ENCODE measurements at regions not wholly inside any gene's neighbourhood (a gene's known extent, or its start where the extent isn't known, plus 50 kb on each side); places are given as distances from the start of the nearest gene placed in this dataset.

DNA sequence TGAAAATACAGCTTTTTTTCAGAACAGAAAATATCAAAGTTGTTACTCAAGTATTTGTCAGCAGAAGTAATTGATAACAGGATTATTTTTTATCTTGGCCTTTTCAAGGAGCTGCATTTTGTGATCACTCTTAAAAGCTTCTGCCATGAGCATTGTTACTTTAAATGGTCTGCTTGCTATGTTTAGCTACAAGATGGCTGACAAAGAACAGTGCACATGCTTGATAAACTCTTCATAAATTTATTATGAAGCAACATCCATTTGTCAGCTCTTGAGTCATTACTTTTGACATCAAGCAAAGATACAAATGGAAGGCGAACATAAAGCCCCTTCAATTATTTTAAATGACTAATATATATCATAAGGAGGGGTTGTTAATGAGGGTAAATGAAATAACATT is 205.4 kb upstream of the RPS6KA3 start:
- no peak for DNase-seq (ENCODE audit: low read depth)

DNA sequence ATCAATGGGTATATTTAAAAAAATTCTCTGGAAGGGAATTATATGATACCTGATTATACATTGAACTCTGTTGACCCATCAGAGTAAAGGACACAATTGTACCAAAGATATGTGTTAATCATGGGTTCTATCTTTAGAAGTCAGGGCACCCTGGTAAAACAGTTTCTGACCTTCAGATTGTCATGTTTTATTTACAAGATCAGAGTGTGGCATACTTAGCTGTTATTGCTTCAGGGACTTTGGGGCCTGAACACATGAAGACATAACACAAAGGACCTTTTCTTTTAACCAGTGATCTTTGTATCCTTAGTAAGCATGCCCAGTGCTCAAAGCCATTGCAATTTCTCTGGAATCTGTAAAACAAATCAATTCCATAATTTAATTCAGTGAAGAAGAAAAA is 204.8 kb upstream of the RPS6KA3 start:
- DNase-seq (ENCODE audit: low read depth): no peak

DNA sequence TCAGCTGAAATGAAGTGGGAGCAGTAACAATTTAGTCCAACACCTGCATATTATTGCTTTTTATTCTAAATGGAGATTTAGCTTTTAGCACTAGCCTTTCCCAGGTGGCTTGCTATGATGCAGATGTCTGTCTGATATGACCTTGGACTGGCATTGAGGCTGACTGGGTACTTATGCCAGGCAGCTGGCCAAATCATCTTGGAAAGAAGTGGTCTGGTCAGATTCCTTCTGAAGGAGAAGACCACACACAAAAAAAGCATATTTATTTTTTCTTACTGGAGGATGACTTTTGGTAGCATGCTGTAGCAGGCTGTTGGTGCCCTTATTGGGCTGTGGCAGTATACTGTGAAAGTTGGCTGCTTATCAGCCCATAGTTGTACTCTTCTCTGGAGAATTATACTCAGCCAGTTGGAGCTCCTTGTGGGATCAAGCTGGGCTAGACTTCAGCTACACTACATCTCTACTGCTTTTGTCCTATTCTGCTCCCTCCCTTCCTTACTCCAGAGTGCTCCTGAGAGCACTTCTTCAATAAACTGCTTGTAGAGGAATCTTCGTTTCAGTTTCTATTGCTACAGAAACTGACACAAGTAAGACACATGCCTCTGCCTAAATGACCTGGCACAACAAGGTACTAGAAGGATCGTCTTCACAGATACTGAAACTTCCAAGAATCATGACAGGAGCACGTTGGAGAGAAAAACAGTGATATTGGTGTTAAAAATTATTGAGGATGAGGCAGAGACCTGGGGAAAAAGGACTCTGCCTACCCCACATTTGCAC is 196.8 kb upstream of the RPS6KA3 start:
- DNase-seq (ENCODE audit: low read depth): no peak

DNA sequence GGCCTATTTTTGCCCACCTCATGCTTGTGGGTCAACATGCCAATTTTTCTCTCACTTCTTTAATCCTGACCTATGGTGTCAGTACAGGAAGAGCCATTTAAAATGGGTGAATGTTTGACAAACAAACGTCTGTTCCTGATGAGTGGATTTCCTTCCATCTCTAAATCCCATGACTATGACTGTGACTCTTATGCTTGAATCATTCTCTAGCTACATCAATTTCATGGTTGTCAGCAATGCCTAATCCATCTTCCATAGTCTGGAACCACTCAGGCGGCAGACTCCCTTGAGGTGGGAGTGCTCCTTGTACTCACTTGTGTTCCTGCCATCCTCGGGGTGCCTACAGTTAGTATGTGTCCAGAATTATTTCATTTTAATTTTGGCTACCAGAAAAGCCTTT is 194.9 kb upstream of the RPS6KA3 start:
- no peak for DNase-seq (ENCODE audit: low read depth)

DNA sequence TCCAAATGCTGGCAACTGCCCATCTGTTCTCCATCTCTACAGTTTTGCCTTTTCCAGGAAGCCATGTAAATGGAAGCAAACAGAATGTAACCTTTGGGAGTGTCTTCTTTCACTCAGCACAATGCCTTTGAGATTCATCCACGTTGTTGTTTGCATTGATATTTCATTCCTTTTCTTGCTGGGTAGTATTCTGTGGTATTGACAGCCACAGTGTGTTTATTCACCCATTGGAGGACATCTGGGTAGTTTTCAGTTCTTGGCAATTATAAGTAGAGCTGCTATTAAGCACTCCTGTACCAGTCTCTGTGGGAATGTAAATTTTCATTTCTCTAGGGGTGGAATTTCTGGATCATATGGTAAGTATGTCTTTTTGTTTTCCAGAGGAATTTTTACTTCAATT is 194.3 kb upstream of the RPS6KA3 start:
- no peak for DNase-seq (ENCODE audit: low read depth)

DNA sequence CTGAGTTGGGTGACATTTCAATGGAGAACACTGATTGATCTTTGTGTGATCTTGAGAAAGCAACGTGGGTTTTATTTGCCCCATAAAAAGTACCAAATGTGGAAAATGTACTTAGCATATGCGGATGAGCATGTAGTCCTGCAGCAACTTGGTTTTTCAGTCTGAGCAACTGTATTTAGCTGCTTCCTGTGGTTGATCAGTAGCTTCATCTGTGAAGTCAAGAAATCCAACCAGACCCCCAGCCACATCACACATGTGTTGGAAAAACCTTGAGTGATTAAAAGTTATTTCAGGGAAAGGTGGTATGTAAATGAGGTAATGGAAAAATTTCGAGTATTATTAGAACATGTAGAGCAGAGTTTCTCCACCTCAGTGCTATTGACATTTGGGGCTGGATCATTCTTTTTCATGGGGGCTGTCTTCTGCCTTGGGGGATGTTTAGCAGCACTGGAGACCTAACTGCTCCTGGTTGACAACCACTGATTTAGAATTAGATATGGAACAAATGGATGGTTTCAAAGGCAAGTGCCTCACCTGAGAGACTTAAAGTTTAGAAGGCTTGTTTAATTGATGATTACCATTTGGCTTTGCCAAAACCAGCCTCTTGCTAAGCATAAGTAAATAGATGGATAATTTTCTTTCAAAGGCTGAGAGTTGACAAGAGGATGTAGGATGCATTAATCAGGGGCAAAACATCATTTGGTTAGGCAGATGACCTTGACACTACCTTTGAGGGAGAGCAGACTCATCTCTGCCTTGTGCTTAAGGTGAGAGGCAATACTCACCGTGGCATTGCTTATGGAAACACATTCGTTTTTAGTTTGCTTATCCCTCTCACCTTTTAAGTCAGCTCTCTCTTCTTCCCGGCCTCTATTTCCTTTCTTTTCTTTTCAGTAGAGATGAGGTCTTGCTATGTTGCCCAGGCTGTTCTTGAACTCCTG is 193.0 kb upstream of the RPS6KA3 start:
- no peak for DNase-seq (ENCODE audit: low read depth)

DNA sequence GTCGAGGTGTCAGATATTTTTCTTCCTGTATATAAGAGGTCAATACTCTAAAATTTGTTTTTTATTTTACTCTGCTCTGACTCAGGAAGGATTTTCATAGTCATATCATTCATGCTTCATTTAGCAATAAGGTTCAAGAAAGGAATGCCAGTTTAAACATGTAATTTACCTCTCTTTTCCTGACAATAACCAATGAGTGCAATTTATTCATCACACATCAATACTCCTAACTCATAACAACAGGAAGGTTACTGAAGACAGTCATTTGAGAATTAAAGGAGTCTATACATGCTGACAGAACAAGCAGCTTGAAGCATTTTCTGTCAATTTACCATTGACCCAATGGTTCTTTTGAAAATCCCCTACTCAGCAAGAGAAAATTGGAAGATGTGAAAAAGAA is 190.3 kb upstream of the RPS6KA3 start:
- no peak for DNase-seq (ENCODE audit: low read depth)

DNA sequence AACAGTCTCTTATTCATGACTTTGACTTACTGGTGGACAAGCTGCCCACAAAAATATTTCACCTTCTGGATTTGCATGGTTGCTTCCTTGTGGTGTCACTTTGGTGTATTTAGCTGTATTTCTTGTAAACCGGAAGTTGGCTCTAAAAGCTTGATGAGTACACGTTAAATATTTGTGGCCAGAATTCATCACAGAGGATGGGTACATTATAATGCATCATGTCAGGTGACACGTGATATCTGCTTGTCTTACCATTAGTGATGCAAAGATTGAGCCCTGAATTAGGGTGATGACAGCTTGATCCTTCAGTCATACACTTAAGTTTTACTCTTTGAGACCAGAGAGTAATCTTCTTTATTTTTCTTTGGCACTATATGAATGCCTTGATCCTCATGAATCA is 188.3 kb upstream of the RPS6KA3 start:
- DNase-seq (ENCODE audit: low read depth): no peak

DNA sequence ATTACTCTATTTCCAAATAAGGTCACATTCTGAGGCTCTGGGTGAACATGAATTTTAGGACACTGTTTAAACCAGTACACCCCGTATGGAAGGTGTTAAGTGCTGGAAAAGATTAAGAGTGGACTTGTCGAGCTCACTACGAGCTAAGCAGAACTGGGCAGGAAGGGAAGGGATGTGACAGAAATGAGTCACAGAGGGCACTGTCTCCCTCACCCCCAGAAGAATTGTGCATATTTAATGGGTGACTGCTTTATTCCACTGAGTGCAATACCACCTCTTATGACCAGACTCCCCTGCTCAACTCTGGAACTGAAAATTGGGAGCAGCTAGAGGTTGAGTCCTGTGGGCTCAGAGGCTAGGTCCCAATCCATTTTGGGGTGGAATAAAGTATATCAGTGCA is 187.4 kb upstream of the RPS6KA3 start:
- DNase-seq (ENCODE audit: low read depth): no peak

DNA sequence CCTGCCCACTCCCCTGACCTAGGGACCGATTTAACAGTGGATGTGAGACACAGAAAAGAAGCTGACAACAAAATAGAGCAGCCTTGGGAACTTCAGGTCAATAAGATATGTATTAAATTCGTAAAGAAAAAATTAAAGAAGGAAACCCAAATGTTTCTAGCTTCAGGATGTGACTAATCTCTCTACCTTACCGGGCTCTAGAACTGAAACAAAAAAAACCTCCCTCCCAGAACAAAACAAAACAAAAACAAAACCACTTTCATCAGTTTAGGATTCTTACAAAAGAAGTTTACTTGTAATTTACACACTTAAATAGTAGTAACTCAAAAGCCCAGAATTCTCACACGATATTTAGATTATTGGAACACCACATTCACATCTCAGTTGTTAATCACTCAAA is 185.8 kb upstream of the RPS6KA3 start:
- no peak for DNase-seq (ENCODE audit: low read depth)

DNA sequence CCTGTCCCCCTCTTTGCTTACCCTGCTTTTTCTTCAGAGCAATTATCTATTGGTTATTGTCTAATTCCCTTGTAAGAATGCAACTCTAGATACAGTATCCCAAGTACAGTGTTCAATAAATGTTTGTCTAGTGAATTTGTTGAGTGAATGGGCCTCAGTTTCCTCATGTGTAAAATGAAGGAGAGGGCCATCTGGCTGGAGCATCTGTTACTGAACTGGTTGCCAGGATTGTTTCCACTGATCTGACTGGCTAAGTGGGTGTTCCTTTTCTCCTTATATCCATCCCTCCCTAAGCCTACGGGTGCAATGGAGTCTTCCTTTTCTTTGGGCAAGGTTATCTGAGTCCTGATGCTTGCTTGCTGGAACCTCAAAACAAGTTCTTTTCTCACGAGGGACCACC is 185.2 kb upstream of the RPS6KA3 start:
- no peak for DNase-seq (ENCODE audit: low read depth)

DNA sequence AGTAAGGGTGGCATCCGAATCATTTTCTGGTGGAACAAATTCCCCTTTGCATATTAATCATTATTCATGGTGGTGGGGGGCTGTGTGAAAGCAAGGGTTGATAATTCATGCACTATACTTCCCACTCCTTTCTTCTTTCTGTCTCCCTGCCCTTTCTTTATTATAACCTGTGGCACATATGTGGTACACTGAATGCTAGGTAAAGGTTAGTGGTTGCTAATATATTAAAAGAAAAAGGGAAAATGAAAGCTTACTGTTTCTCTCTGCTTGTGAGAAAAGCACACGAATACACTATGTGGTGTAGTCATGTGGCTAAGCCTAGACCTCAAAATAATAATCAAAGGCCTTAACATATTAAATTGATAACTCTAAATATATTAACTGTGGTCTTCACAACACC is 178.4 kb upstream of the RPS6KA3 start:
- DNase-seq (ENCODE audit: low read depth): no peak

DNA sequence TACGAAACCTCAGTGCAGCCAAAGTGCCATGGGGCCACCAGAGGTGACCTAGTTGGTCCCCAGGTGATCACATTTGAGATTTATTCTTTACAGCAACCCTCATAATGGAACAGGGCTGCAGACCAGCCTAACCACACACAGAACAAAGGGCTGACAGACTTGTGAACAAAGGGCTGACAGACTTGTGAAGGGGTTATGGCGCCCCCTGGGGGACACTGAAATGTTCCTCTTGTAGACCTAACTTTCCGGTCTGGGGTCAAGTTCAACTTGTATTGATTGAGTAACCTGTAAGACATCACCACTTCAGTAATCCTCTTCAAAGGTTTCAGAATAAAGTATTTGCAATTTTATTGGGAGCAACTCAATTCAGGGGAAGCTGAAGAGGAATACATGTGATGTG is 175.9 kb upstream of the RPS6KA3 start:
- DNase-seq (ENCODE audit: low read depth): peak; percentile 72

DNA sequence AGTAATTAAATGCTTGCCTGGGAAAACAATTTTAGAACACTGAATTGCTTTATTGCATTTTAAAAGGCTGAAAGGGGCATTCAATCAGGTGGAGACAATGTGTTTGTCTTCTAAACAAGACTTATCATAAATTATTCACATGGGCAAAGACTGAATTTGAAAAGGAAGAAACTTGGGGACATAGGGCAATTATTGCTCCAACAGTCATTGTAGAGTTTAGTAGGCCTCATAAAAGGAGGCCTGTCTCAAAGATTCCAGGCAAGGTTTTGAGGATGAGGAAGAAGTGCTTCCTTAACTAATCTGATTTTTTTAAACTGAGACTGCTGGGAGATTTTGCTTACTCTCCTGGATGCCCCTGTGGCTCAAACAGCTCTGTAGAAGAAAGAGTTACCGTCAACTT is 174.4 kb upstream of the RPS6KA3 start:
- no peak for DNase-seq (ENCODE audit: low read depth)

DNA sequence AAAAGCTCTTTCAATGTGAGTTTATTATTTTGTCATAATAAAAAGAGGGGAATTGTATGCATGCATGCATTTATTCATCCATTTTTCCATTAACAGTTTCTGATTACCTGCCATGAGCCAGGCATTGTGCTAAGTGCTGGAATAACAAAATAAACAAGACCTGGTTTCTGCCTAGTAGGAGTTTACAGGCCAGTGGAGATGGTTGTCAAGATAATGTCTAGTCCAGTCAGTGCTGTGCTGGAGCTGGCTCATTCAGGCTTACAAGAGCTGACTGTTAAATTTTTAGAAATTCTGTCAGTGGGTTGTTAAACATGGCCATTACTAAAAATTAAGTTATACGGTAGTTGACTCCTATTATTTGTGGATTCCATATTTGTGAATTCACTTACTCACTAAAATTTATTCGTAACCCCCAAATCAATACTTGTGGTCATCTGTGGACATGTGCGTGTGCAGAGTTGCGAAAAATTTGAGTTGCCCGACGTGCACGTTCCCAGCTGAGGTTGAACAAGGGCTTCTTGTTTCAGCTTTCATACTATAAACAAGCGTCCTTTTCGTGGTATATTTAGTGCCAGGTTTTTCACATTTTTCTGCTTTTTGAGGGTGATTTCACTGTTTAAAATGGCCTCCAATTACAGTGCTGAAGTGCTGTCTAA is 172.3 kb upstream of the RPS6KA3 start:
- no peak for DNase-seq (ENCODE audit: low read depth)

DNA sequence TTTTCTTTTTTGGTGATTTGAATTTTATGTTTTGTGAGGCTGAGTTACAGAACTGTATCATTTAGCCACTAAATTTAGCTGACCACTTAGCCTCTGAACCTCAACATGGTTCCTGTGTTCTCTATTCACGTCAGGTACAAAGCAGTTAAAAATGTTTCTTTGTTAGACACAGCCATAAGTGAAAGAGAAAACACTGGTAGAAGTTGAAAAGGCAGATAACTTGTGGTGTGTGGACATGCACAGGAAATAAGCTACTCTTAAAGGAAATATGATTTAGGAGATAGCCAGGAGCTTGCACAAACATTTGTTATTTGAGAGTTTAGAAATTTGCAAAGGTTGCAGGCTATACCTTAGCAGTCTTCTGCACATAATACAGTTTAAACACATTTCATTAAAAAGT is 171.0 kb upstream of the RPS6KA3 start:
- DNase-seq (ENCODE audit: low read depth): no peak

DNA sequence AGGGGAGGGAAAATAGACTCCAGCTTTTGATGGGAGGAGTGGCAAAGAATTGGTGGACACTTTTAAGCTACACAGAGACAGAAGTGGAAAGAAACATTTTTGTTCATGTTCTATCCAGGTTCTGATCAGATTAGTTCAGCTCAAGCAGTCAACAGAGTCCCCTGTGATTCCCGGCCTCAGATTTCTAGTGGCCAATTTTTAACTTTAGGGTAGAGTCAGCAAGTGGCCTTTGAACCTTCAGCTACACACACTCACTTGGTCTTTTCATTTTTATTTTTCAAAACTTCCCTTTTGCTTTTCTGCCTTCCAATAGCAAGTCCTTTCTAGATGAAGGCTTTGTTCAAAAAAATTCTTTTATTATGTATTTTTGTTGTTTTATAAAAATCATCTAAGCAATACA is 169.2 kb upstream of the RPS6KA3 start:
- DNase-seq (ENCODE audit: low read depth): no peak

DNA sequence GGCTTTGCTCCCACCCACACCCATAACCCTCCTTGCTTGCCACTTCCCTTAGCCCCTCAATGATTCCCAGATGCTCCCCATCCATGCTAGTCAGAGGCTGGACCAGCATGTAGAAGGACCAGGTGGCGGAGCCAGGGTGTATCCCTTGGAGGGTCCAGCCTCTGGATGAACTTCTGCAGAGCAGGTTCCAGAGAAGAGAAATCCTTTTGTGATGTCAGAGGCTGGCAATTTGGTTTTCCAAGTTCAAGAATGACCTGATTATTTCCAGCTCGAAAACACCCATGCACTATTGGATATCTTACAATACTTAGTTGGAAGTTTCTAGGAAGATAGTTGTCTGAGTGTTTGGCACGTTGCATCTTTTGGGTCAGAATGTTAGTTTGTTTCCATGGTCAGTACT is 168.3 kb upstream of the RPS6KA3 start:
- no peak for DNase-seq (ENCODE audit: low read depth)

DNA sequence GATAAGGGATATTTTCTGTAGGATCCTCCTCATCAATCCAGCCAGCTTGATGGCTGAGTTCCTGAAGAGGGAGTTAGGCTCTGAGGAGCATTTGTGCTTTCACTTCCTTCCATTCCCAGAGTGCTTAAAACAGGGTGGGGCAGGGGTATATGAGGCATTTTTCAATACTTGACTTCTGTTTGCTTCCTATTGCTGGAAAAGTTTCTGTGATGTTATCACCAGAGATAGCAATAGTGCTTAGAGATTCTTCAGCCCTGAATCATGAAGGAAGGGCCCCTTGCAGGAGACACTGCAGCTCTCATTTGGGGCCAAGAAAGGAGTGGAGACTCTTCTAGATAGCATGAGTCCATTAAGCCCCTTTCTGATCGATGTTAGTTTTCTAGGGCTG is 166.7 kb upstream of the RPS6KA3 start:
- no peak for DNase-seq (ENCODE audit: low read depth)

DNA sequence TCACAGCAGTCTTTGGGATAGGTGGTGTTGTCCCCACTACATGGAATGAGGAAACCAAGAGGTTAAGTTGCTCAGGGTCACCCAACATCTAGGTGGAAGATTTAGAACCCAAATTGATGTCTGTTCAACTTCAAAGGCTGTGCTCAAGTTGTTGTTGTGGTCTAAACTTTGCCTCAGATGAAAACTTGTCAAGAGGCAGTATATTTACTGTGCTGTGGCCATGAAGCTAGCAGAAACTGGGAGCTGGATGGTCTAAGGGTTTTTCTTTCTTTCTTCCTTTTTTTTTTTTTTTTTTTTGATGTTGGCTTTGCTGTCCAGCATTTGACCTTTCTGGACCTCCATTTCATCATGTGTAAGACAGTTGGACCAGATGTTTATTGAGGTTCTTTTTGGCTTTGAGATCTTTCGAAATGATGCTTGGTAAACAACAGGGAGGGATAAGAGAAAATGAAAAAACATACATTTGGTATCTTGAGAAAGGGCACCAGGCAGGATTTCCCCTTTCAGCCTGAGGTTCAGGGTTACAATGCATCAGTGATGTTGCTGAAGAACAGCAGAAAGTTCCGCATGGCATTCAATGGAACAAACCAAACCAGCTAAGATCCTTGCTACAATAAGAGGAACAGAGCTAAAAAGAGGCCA is 166.2 kb upstream of the RPS6KA3 start:
- no peak for DNase-seq (ENCODE audit: low read depth)

DNA sequence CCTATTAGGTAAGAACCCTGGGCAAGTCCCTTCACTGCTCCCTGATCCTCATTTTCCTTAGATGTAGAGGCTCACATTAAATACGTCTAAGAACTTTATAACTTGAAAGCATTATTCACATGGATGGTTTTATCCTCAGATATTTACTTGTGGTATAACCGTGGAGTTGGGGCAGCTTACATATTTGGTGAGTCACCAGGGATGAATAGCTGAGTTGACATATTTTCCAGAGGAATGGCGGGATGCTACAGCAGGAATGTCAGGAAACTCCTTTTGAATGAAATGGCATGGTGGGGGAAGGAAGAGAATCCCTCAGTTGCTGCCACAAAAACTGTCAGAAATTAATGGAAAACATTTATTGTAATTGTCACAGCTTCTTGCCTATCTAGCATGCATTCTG is 165.3 kb upstream of the RPS6KA3 start:
- DNase-seq (ENCODE audit: low read depth): no peak

DNA sequence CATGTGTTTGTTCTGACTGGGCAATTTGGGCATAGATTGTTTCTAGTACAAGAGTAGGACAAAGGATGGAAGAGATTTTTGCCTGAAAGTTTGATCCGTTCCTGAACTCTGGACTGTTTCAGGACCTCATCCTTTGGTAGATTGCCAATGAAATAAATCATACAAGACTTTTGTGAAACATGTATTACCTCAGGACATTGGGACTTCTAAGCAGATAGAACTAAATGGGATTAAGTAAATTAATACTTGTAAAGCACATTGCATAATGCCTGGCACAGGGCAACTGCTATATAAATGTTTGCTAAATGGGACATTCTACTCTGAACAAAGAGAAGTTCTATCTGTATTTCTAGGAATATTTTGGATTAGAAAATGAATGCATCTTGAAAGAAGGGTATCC is 164.8 kb upstream of the RPS6KA3 start:
- DNase-seq (ENCODE audit: low read depth): no peak

All from stimulated activated CD4-positive, alpha-beta T cell treated with anti-CD3 and anti-CD28 coated beads, Interleukin-2, amount 100 ng/mL, for 4 hours (primary cell).